Renal pelvis (tissue), 1 donor: ENCODE measurements at regions not wholly inside any gene's neighbourhood (a gene's known extent, or its start where the extent isn't known, plus 50 kb on each side); places are given as distances from the start of the nearest gene placed in this dataset.
A peak's percentile ranks its signal among the peaks of the same experiment; 100 is the strongest.
"Not testable (repeated sequence)": the region's sequence is repeated elsewhere in the genome, so short reads cannot be mapped to it uniquely, and the experiment has no call there.

Source experiments
- DNase-seq: peaks from one replicate; pipeline ENCODE4 v3.0.0-alpha.2; 2013

DNA sequence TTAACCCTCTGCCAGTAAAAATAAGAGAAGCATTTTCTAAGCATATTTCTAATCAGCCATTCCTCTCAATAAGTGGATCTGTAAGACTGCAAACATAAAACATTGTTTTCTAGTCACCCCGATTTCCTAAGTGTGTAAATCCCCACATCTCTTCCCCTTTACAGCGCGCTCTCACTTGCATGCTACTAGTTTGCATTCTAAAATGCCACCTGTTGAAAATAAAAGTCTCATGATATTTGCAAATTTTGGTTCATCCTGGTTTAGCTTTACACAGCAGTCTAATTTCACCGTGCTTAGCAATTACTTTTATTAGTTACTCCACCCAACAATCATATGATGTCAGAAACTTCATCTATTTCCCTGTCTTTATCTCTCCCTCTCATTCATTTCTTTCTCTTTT is 1230.7 kb upstream of the ZEB2 start:
- DNase-seq = no peak

- peak; percentile 16 for DNase-seq
These were observed 1230.2 kb upstream of the ZEB2 start for GRCh38 chr2:145750144-145750543.

DNA sequence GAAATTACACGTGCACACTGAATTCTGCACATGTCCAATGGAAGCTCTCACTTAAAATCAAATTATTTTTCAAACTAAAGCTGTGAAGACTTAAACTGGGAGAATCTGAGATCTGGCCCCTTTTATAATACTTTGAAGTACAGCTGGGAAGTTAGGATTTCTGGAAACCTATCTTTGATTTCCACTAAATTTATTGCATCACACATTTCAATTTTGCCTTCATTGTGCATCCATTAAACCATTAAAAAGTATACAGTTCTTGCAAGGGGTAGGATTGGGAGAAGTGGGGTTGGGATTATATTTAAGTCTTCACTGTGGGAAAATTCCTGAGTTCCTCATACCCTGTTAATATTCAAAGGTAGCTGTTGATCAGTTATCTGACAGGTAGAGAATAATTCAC is 1229.6 kb upstream of the ZEB2 start:
- DNase-seq = no peak

GRCh38 chr2:145748927-145749326 is 1229.0 kb upstream of the ZEB2 start:
- no peak for DNase-seq

GRCh38 chr2:145747715-145748114 is 1227.8 kb upstream of the ZEB2 start:
- no peak for DNase-seq

- not testable (repeated sequence) for DNase-seq
These were observed 1225.4 kb upstream of the ZEB2 start for GRCh38 chr2:145745387-145745721.

DNA sequence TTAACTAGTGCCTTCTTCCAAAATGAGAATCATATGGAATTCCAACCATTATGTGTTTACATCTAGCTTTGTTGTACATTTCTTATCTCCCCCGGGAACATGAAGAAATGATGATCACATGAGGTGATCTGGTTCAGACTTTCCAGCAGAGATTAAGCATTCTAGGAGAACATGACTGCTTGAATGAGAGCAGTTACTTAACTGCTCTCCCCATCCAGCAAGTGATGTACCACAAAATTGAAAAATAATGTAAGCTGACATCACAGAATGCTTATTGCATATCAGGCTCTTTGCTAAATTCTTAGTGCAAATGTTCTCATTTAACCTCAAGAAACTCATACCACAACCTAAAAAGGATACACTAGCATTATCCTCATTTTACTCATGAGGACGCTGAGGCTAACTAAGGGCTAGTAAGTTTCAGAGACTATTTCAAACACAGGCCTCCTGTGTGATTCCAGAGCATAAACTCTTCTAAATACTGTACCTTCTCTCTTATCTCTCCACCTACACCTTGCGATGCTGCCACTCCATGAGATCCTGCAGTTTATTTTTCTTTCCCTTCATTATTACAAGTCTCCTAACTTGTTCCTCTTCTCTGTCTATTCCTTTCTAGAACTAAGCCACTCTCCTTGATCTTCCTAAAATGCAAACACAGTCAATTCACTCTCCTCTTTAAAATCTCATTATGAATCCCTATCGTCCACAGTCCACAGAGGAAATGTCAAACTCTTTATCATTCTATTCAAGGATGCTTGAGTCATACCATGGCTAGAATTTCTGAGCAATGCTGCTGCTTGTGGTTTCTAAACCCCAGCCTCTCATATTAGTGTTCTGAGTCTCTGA is 1224.8 kb upstream of the ZEB2 start:
- DNase-seq = no peak

DNA sequence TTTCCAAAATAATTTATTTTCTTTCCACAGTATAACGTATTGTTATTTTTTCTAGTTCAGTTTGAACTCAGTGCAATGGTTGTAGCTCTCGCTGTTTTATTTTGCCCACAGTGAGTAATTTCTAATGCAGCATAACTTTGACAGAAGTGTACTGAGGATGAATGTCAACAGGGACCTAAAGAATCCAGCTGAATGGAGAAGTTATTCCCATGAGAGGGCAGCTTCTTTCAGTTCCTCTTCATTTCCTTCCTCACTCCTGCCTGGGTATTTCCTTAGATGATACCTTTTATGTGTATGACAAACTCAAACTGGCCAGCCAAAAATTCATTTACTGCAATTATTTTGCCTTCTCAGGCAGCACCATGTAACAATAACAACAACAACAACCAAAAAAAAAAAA is 1223.1 kb upstream of the ZEB2 start:
- no peak for DNase-seq

- no peak for DNase-seq
These were observed 1221.7 kb upstream of the ZEB2 start for GRCh38 chr2:145741636-145742035.

- no peak for DNase-seq
These were observed 1221.3 kb upstream of the ZEB2 start for GRCh38 chr2:145741181-145741580.

- no peak for DNase-seq
These were observed 1220.4 kb upstream of the ZEB2 start for GRCh38 chr2:145740302-145740701.

DNA sequence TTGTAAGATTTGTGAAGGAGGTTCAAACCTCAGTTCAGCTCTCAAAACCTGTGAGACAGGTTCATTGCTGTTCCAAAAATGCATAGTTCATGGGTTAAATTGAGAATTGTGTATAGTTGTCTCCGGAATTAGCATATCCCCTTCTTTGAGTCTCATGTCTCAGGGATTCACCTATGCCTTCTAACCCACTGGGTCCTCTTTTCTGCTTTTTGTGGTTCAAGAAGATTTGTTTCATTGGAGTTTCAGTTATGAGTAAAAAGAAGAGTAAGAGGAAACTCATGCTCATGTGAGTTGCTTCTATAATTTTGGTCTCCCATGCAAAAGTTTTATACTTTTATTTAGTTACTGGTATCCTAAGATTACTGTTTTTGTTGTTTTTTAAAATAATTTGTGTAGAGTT is 1219.8 kb upstream of the ZEB2 start:
- DNase-seq = no peak

DNA sequence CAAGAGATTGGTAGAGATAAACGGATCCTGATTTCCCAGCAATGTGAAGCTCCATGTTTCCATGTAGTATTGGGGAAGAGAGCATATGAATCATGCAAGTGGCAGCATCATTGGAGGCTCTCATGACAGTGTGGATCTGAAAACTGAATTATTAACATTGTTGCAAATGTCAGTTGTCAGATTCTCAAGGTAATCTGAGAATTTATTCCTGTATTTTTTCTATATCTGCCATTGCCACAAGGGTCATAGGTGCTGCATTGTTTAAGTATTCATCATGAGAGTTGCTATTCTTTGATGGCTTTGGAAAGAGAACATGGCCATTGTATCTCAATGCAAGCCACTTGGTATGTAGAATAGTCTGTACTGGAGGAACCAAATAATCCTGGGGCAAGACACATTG is 1217.0 kb upstream of the ZEB2 start:
- no peak for DNase-seq

DNA sequence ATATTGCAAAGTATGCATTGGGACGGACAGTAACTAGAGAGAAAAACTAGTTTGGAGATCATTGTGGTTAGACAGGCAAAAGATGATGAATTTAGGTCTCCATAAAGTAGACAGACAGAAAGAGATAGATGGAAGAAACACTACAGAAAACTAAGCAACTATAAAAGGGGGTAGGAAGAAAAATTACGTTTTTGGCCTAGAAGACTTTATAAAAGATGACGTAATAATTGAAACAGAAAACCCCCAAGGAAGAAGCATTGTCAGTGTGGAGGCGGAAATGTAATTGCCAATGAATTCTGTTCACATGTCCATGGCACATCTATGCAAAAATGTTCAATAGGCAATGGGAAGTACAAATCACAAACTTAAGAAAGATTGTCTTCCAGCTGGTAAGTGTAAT is 1211.5 kb upstream of the ZEB2 start:
- no peak for DNase-seq

DNA sequence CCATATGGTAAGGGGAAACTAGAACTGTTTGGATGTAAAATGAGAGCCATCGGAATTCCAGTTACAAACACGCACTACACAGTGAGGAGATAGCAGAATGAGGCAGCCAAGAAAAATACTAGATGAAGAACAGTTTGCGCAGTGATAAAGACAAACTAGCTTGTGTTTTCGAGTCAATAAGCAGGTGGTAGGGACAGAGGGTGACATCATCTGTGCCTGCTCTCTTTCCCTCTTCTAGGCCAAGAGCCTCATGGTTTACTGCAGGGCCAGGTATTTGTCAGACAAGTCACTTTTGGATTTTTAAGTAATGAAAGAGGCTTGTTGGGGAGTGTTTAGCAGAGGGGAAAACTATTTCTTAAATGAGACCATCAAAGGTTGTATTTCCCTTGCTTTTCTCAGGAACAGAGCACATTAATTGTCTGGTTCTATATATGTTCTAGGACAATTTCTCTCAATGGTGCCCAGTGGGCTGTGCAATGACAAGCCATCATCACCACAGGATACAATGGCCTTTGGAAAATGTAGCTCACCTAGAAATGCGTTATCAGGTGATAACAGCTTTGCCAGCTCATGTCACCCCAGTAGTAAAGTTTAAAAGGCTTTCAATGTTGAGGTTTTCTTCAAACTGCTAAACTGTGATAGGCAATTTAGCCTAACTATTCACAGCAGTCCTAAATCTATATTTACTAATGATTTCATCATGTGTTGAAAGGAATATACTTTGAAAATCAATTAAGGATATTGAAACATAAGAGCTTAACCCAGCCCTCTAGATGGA is 1210.3 kb upstream of the ZEB2 start:
- DNase-seq = no peak

DNA sequence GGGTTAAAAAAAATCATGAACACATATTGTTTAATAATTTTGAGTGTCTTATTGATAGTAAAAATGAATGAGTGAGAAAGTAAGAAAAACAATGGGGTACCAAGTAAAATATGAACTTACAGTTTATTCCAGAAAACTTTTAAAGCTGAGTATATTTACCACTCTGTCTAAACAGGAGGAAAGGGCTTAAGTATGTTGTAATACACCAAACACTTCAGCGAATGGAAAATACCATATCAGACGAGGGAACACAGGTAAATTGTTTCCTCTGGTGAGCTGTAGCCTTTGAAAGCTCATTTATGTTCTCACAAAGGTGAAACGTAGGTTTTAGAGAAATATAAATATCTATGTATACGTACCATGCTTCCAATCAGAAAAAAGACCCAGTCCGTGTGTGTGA is 1209.6 kb upstream of the ZEB2 start:
- DNase-seq = no peak

GRCh38 chr2:145728511-145728910 is 1208.6 kb upstream of the ZEB2 start:
- no peak for DNase-seq

- no peak for DNase-seq
These were observed 1206.0 kb upstream of the ZEB2 start for GRCh38 chr2:145725876-145726275.

GRCh38 chr2:145724311-145724898 is 1204.5 kb upstream of the ZEB2 start:
- DNase-seq = no peak

DNA sequence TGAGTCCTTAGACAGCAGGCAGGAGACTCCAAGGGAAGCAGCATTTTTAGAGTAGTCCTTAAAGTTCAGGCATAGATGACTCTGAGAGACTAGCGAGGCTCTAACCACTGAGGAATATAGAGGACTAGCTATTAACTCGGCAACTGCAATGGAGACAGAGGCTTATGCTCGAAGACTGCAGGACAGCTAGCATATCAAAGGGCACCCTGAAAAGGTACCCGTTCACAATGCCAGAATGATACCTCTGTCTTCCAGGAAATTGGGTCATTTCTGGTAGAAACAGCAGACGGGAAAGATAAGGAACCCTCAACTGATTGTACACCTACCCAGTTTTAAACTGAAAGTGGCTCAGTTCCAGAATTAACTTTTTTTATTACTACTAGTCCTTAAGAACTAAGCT is 1204.0 kb upstream of the ZEB2 start:
- DNase-seq = no peak

DNA sequence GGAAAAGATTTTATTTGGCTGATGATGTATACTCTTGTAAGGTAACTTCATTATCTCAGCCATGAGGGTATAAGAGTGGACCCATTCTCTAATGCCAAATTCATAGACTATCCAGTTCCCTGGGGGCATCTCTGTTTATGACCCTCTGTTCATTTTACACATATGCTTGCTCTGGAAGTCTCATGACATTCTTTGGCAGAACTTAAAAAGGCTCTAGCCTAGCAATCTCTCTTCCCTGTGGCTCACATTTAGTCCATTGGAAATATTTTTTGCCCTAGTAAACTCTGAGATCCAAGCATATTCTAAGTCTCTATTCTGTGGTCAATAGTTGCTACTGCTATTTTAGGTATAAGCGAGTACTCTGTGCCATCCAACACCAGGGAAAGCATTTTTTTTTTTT is 1201.8 kb upstream of the ZEB2 start:
- DNase-seq = no peak

GRCh38 chr2:145715601-145716000 is 1195.7 kb upstream of the ZEB2 start:
- DNase-seq = no peak

DNA sequence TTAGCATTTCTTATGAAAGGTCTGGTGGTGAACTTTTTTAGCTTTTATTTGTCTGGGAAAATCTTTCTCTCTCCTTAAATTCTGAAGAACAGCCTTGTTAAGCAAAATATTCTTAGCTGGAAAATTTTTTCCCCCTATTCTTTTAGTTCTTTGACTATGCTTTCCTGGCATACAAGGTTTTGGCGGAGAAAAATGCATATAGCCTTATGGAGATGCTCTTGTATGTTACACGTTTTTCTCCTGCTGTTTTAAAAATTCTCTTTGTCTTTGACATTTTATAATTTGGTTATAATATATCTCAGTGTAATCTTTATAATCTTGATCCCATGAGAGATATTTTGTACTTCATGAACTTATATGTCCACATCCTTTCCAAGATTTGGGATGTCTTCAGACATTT is 1190.4 kb upstream of the ZEB2 start:
- no peak for DNase-seq
